ENCODE measurements at regions not wholly inside any gene's neighbourhood (a gene's known extent, or its start where the extent isn't known, plus 50 kb on each side); places are given as distances from the start of the nearest gene placed in this dataset.

DNA sequence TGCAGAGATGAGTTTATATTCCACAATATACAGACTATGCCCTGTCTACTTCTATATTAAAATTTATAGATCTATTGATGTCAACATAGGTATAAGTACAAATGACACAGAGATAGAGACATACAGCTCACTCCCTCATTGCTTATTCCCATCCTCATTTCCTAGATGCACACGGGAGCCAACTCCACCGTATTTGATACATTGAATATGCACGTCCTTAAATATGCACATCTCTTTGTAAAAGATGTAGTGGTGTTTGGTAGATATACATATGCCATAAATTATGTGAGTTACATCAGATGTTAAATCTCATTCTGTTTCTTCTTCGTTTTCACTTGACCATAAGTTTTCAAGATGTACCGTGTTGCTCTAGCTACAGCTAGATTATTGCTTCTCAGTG, 179.2 kb upstream of the RAB6C start:
- TF ChIP-seq ZC3H13 (CRISPR knock-in tag; IDR thresholded peaks at IDR 0.05) (no peak), ZMYM4 (CRISPR knock-in tag; IDR thresholded peaks at IDR 0.05) (no peak), U2AF2 (IDR thresholded peaks at IDR 0.05; ENCODE audit: low read depth, low read length) (no peak), KDM5B (CRISPR knock-in tag; IDR thresholded peaks at IDR 0.05; ENCODE audit: borderline replicate concordance) (no peak)
